Mucosa of stomach (tissue), 1 donor: ENCODE measurements at regions not wholly inside any gene's neighbourhood (a gene's known extent, or its start where the extent isn't known, plus 50 kb on each side); places are given as distances from the start of the nearest gene placed in this dataset.

Experiments used
- H3K27me3 ChIP-seq: one replicate; pipeline ENCODE4 v1.7.0; 2013; ENCODE audit warnings: mild to moderate bottlenecking, low read length; ENCODE audit not compliant: control insufficient read depth, insufficient read depth
- H3K36me3 ChIP-seq: one replicate; pipeline ENCODE4 v1.7.0; 2013; ENCODE audit warnings: low read length; ENCODE audit not compliant: control insufficient read depth, insufficient read depth
- H3K4me1 ChIP-seq: one replicate; pipeline ENCODE4 v1.7.0; 2013; ENCODE audit warnings: mild to moderate bottlenecking, low read length; ENCODE audit not compliant: control insufficient read depth, insufficient read depth
- H3K4me3 ChIP-seq: one replicate; pipeline ENCODE4 v1.7.0; 2013; ENCODE audit warnings: low read length
- H3K9ac ChIP-seq: one replicate; pipeline ENCODE4 v1.7.0; 2013; ENCODE audit warnings: mild to moderate bottlenecking, low read length, moderate library complexity
- H3K9me3 ChIP-seq: one replicate; pipeline ENCODE4 v1.7.0; 2013; ENCODE audit warnings: mild to moderate bottlenecking, low read length, moderate library complexity; ENCODE audit not compliant: control insufficient read depth
- donor health status: Pancreatic carcinoma.

GRCh38 chr6:169963581-169964297 is 212.3 kb downstream of the ERMARD start:
- Histone ChIP-seq H3K9ac (no peak overlapping the region), H3K4me3 (no peak overlapping the region), H3K36me3 (no peaks in the 10 kb centered on the region)

DNA sequence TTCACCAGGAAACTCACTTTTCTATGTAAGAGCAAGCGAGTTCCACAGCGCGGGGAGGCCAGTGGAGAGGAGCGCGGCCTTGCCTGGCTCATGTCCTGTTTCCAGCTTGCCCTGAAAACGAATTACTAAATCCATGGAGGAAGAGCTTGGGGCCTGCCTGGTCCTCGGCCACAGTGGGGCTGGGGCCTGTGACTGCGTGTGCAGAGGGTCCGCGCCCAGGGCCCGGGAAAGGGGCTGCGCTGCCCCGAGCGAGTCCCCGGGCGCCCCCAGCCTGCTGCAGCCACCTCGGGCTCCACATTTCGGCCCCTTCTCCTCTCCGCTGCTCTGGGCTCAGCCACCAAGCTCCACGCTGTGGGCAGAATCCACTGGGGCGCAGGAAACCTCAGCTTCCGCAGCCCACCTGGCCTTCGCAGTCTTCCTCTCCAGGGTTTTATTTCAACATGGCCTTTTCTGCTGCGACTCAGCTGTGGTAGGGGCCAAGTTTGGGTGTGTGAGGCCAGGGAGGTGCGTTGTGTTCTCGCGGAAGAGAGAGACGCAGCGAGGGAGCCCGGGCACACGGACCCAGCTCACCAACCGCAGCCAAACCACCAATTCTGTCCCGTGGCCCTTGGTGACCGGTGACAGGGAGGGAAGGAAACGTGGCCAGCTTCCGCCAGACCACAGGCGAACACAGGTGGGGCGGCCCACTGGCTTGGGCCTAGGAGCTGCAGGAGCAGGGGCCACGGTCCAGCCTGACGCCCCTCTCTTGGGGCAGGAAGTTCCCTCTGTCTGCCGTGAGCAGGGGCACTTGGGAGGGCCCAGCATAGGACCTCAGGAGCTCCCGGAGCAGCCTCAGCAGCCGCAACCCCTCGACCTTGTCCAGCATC is 211.4 kb downstream of the ERMARD start:
- Histone ChIP-seq H3K4me1 (peaks cover 14% of the 10 kb centered on the region), H3K9ac (no peak overlapping the region), H3K9me3 (no peaks in the 10 kb centered on the region), H3K36me3 (no peaks in the 10 kb centered on the region), H3K4me3 (no peak overlapping the region), H3K27me3 (peaks cover 30% of the 10 kb centered on the region)

More at GRCh38 chr6:169963581-169964297, 212.3 kb downstream of the ERMARD start:
- H3K27me3 ChIP-seq = peaks cover 26% of the 10 kb centered on the region
- H3K9me3 ChIP-seq = no peaks in the 10 kb centered on the region
- H3K4me1 ChIP-seq = peaks cover 14% of the 10 kb centered on the region

DNA sequence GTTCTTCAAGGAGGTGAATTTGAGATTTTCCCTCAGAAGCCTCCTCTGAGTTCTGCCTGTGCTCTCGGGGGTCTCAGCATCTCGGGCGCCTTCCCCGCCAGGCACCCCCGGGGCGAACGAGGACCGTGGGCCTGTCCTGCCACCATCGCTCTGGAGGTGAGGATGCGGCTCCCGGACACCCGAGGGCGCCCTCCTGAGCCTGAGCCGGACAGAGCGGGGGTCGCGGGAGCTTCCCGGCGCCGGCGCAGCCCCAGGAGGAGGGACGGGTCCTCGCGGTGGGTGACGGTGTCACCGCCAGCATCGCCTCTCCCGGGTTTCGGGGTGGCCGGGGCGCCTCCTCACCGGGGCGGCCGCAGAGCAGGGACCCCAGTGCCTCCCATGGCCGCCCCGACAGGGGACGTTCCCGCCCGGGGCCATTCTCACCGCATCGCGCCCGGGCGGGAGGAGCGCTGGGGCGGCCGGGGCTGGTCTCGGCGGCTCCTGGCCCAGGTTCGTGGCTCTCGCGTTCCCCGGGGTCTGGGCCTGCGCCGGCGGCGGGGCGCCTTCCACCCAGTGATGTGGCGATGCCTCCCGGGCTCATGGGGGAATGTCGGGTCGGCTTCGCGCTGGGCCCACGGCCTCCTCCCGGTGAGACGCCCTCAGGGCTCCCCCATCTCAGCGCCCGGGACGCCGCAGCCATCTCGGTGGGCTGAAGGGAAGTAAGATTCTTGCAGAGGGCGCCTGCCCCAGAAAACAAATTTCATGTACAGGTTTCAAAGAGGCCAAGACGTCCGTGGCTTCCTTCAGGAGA is 210.5 kb downstream of the ERMARD start:
- Histone ChIP-seq H3K36me3 (no peaks in the 10 kb centered on the region), H3K9me3 (no peaks in the 10 kb centered on the region), H3K4me3 (no peak overlapping the region), H3K9ac (no peak overlapping the region), H3K27me3 (peaks cover 30% of the 10 kb centered on the region), H3K4me1 (peaks cover 14% of the 10 kb centered on the region)

DNA sequence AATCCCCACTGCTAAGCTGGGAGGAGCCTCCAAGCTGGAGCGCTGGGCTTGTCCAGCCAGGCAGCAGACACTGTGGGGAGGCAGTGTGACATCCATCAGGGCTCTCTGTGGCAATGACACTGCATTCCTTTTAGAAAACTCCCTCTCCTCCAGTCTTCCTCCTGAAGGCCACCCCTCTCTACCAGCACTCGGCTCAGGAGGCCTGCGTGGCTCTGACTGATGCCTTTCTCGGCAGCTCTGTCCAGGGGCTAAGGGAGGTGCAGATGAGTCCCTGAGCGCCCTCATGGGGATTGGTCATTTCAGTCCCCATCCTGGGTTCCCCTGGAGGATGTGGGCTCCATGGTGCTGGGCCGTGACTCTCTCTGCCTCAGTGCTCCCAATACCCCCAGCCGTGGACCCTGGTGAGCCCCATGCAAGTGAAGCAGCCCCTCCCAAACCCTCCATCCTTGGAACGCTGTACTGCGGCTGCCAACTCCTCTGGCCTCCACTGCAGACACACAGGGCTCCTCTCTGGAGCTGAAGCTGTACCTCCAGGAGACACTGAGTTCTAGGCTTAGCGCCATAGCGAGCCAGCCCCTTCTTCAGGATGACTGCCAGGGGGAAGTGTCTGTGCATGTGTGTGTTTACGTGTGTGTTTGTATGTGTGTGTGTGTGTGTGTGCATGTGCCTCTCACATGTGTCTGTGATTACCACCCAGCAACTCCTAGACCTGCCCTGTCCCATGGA is 209.6 kb downstream of the ERMARD start:
- H3K4me1 ChIP-seq = peaks cover 14% of the 10 kb centered on the region
- no peak overlapping the region for H3K4me3 ChIP-seq
- no peaks in the 10 kb centered on the region for H3K36me3 ChIP-seq
- no peak overlapping the region for H3K9ac ChIP-seq
- H3K27me3 ChIP-seq = peaks cover 30% of the 10 kb centered on the region
- H3K9me3 ChIP-seq = no peaks in the 10 kb centered on the region

GRCh38 chr6:169960521-169960885 is 209.1 kb downstream of the ERMARD start:
- H3K9me3 ChIP-seq = no peaks in the 10 kb centered on the region
- peaks cover 14% of the 10 kb centered on the region for H3K4me1 ChIP-seq
- H3K4me3 ChIP-seq = no peak overlapping the region
- peaks cover 30% of the 10 kb centered on the region for H3K27me3 ChIP-seq
- H3K9ac ChIP-seq = no peak overlapping the region
- no peaks in the 10 kb centered on the region for H3K36me3 ChIP-seq

DNA sequence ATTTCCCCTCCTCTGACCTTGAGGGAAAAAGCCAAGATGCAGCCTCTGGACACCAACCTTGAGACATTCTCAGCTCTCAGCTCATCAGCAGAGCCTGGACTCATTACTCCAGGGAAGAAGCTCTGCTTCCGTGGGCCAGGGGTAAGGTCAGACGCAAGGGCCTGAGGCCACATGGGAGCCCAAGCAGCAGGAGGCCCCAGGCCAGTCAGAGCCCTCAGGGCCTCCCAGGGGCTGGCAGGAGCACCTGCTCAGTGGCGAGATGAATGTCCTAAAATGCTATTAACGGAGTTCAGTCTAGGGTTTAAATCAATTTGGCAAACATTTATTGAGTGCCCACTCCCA is 208.6 kb downstream of the ERMARD start:
- Histone ChIP-seq H3K27me3 (peaks cover 30% of the 10 kb centered on the region), H3K4me1 (peaks cover 14% of the 10 kb centered on the region)

DNA sequence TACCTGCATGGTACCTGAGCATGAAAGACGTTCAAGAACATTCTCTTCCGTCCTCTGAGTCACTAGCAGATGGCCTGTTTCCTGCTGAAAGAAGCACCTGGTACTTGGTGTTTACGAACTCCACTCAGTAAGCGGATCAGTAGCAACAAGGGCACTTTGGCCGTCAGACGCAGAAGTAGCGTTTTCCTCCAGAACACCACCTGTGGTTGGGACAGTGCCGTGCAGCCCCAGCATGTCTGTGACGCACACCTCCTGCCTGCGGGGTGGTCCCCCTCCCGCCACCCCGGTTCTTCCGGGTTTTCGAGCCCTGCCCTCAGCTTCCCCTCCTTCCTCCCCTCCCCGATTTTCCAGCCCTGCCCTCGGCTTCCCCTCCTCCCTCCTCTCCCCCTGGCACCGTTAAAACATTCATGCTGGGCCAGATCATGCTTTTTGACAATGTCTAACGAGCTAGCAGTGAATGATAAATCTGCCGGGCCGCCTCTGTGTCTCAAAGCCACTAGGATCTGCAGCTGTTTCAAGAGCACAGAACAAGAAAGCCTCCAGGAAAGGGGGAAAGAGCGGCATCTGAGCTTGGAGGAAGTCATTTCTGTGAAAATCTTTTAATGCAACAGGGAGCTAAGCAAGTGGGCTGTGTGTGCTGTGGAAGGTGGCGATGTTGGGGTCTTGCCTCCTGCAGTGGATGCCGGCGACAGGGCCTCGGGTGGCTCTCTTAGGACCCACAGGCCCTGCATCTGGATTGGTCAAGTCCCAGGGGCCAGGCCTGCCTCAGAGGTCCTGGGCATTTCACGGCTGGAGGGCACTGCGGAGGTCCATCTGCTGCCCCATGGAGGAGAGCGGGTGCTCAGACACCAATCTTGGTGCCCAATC is 207.9 kb downstream of the ERMARD start:
- H3K27me3 ChIP-seq = peaks cover 30% of the 10 kb centered on the region

More for the DNA sequence above, 208.6 kb downstream of the ERMARD start:
- Histone ChIP-seq H3K9me3 (no peaks in the 10 kb centered on the region), H3K9ac (no peak overlapping the region), H3K36me3 (no peaks in the 10 kb centered on the region), H3K4me3 (no peak overlapping the region)

DNA sequence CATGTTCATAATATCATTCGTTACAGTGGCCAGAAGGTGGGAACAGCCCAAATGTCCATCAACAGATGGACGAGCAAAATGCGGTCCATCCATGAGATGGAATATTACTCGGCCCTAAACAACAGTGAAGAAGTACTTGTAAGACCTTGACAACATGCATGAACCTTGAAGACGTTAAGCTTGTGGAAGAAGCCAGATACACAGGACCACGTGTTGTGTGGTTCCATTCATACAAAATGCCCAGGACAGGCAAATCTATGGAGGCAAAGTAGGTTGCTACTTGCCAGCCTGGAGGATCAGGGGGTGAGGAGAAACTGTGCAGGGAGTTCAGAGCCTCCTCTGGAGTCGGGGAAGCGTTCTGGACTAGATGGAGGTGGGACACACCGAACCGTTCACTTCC is 207.1 kb downstream of the ERMARD start:
- H3K9me3 ChIP-seq = no peaks in the 10 kb centered on the region
- no peak overlapping the region for H3K9ac ChIP-seq
- H3K36me3 ChIP-seq = no peaks in the 10 kb centered on the region
- peaks cover 14% of the 10 kb centered on the region for H3K4me1 ChIP-seq
- H3K27me3 ChIP-seq = peaks cover 30% of the 10 kb centered on the region
- H3K4me3 ChIP-seq = no peak overlapping the region

More for the DNA sequence above, 207.9 kb downstream of the ERMARD start:
- no peaks in the 10 kb centered on the region for H3K9me3 ChIP-seq
- H3K9ac ChIP-seq = no peak overlapping the region
- H3K4me1 ChIP-seq = peaks cover 14% of the 10 kb centered on the region
- no peak overlapping the region for H3K4me3 ChIP-seq
- H3K36me3 ChIP-seq = no peaks in the 10 kb centered on the region

GRCh38 chr6:169957351-169957963 is 206.0 kb downstream of the ERMARD start:
- Histone ChIP-seq H3K9me3 (no peaks in the 10 kb centered on the region), H3K4me3 (no peak overlapping the region), H3K4me1 (peaks cover 14% of the 10 kb centered on the region), H3K36me3 (no peaks in the 10 kb centered on the region), H3K27me3 (peaks cover 29% of the 10 kb centered on the region), H3K9ac (no peak overlapping the region)

DNA sequence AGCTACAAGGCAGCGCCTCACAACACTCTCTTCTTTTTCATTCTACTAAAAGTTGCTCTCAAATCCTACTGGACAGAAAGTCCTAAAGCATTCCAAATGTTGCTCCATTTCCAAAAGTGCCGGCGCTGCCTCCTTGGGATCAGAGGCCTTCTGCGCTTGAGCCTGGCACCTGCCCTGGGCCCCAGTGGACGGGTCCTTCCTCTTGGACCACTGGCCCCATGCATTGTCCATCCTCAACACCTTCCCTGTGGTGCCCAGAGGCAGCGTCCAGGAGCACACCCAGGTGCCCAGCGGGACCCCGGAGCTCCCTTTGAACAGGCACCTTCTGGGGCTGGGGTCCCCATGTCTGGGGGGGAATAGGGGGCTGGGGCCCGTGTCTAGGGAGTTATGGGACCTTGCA is 205.2 kb downstream of the ERMARD start:
- H3K9ac ChIP-seq = no peak overlapping the region
- no peak overlapping the region for H3K4me3 ChIP-seq
- no peaks in the 10 kb centered on the region for H3K36me3 ChIP-seq
- no peaks in the 10 kb centered on the region for H3K9me3 ChIP-seq
- H3K4me1 ChIP-seq = peaks cover 14% of the 10 kb centered on the region
- H3K27me3 ChIP-seq = peaks cover 20% of the 10 kb centered on the region
